ENCODE measurements at regions not wholly inside any gene's neighbourhood (a gene's known extent, or its start where the extent isn't known, plus 50 kb on each side); places are given as distances from the start of the nearest gene placed in this dataset.
"Not testable (repeated sequence)": the region's sequence is repeated elsewhere in the genome, so short reads cannot be mapped to it uniquely, and the experiment has no call there.

GRCh38 chr10:46860753-46861152 is 50.5 kb upstream of the PTPN20 start:
- TF ChIP-seq, protein P1, sequence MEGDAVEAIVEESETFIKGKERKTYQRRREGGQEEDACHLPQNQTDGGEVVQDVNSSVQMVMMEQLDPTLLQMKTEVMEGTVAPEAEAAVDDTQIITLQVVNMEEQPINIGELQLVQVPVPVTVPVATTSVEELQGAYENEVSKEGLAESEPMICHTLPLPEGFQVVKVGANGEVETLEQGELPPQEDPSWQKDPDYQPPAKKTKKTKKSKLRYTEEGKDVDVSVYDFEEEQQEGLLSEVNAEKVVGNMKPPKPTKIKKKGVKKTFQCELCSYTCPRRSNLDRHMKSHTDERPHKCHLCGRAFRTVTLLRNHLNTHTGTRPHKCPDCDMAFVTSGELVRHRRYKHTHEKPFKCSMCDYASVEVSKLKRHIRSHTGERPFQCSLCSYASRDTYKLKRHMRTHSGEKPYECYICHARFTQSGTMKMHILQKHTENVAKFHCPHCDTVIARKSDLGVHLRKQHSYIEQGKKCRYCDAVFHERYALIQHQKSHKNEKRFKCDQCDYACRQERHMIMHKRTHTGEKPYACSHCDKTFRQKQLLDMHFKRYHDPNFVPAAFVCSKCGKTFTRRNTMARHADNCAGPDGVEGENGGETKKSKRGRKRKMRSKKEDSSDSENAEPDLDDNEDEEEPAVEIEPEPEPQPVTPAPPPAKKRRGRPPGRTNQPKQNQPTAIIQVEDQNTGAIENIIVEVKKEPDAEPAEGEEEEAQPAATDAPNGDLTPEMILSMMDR (IDR thresholded peaks at IDR 0.05): not testable (repeated sequence)
- not testable (repeated sequence) for TF ChIP-seq POLR2A (IDR thresholded peaks at IDR 0.05)
